GM19372 (cell line): ENCODE measurements at regions not wholly inside any gene's neighbourhood (a gene's known extent, or its start where the extent isn't known, plus 50 kb on each side); places are given as distances from the start of the nearest gene placed in this dataset.
"Not testable (repeated sequence)": the region's sequence is repeated elsewhere in the genome, so short reads cannot be mapped to it uniquely, and the experiment has no call there.

Source experiments
- ATAC-seq: cut with Tn5 transposase; IDR thresholded peaks from one replicate; pipeline ENCODE4 v1.9.1; 2021; ENCODE audit warnings: mild to moderate bottlenecking, low read depth, moderate library complexity; ENCODE audit not compliant: unreplicated experiment

DNA sequence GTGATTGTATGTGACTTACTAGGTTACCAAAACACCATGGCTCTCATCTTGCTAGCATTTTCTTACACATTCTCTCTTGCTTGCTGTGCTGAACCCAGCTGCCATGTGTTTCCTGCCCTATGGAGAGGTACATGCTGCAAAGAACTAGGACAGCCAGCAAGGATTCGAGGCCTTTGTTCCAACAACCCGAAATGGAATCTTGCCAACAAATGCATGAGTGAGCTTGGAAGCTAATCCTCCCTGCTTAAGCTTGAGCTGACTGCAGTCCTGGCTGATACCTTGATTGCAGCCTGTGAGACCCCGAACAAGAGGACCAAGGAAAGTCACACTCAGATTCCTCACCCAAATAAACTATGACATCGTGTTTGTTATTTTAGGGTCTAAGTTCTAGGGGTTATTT, 651.2 kb downstream of the SLITRK6 start:
- no peak for ATAC-seq

DNA sequence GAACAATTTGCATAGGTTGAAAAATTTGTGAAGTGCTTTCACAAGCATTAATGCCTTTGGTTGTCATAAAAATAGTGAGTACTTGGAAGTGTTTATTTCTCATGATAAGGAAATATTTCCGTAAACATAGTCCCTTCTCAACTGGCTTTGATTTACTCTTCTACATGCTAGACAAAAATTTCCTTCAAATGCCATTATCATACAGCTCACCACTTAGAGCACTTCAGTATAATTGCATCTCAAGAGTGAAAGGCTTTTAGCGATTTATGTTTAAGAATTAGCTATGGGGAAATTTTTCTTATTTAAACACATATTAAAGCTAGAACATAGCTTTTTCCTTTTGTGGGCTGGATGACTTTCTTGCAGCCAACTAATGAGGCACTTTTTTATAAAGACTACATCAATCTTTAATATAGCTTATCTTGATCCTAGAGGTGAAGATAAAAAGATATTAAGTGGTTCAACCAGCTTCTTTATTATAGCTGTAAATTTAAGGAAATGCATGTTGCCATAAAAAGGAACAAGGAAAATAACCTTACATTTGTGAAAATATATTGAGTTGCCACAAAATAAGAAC, 656.8 kb downstream of the SLITRK6 start:
- ATAC-seq, result no peak

DNA sequence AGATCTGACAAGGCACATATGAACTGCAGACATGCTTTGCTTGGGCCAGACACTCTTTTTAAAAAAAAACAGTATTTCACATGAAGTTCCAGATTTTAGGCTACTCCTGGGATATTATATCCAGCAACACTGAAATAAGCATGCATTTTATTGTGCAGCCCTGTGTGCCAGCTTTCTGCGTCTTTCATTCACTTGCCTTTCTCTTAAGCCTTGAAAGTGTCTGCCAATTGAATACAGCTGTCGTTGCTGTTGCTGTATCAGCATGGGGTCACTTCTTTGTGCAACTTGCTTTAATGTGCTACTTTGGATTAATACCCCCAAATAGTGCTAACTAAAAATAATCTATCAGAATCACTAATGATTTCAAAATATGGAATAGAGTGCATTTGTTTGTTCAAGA, 657.8 kb downstream of the SLITRK6 start:
- no peak for ATAC-seq

DNA sequence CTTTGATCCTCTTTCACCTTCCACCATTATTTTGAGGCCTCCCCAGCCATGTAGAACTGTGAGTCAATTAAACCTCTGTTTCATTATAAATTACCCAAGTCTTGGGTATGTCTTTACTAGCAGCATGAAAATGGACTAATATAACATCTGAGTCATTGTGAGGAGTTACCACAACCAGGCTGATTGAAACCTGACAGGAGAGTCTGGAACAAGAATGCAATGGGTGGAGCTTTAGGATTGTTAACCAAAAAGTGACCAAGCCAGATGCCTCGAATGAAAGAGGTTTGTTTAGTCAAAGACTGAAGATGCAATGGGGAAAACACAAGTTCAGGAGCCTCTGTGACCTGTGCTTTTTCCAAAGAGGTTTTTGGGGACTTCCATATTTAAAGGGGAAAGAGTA, 659.0 kb downstream of the SLITRK6 start:
- ATAC-seq, result no peak

DNA sequence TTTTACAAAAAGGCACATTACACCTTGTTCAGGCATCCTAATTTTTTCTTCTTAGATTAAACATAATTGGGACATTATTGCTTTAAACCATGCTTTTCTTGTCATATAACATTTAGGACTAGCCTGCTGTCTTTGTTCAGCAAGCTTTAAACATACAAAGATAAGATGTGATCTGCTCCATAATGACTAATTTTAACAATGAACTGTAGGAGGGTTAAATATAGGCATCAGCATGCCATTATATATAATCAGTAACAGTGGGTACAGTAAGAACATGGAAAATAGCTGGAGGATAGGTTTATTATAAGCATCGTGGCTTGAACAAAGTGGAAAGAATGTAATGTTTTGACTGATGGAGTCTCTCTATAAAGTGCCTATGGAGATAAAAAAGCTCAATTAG, 661.7 kb downstream of the SLITRK6 start:
- no peak for ATAC-seq

DNA sequence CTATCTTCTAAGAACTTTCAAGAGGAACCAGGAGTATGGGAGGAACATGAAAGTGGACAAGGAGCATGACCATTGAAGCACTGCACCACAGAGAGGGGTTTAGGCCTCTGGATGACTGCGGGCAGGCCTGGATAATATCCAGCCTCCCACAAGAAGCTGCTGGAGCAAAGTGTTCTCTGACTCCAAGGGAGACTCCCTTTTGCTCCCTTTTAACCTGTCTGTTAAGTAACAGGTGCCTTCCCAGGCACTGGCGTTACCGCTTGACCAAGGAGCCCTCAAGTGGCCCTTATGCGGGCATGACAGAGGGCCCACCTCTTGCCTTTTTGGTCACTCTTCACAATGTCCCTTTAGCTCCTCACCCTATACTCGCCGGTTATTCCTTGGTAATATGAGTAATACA, 666.2 kb downstream of the SLITRK6 start:
- ATAC-seq, result no peak

DNA sequence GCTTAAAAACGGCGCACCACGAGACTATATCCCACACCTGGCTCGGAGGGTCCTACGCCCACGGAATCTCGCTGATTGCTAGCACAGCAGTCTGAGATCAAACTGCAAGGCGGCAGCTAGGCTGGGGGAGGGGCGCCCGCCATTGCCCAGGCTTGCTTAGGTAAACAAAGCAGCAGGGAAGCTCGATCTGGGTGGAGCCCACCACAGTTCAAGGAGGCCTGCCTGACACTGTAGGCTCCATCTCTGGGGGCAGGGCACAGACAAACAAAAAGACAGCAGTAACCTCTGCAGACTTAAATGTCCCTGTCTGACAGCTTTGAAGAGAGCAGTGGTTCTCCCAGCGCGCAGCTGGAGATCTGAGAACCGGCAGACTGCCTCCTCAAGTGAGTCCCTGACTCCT, 675.7 kb downstream of the SLITRK6 start:
- not testable (repeated sequence) for ATAC-seq

DNA sequence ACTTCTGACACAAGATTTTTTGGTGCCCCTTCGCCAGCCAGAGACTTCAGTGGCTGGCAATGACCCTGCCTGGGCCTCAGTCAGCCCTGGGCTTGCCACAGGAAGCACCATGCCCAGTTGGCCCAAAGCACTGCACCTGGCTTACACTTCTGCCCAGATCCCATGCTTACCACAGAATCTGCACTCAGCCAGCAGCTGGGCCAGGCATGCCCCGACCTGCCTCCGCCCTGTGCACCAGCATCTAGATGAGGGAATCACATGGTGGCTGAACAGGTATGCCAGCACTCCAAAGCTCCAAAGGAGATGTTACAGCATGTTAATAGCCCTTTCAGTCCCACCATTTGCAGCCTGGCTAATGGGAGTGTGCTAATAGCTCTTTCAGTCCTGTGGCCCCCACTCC, 690.9 kb downstream of the SLITRK6 start:
- no peak for ATAC-seq

DNA sequence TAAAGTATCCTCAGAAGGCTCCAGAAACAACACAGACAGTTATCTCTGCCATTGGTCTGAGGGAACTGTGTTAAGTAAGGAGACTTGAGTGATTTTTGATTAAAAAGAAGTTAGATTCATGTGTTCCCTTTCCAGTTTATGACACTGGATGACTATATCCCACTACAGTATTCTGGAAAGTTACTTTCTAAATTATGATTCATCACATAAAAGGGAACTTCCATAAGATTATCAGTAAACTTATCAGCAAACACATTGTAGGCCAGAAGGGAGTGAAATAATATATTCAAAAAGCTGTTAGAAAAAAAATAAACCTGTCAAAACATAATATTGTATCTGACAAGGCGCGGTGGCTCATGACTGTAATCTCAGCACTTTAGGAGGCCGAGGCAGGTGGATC, 700.0 kb downstream of the SLITRK6 start:
- no peak for ATAC-seq

DNA sequence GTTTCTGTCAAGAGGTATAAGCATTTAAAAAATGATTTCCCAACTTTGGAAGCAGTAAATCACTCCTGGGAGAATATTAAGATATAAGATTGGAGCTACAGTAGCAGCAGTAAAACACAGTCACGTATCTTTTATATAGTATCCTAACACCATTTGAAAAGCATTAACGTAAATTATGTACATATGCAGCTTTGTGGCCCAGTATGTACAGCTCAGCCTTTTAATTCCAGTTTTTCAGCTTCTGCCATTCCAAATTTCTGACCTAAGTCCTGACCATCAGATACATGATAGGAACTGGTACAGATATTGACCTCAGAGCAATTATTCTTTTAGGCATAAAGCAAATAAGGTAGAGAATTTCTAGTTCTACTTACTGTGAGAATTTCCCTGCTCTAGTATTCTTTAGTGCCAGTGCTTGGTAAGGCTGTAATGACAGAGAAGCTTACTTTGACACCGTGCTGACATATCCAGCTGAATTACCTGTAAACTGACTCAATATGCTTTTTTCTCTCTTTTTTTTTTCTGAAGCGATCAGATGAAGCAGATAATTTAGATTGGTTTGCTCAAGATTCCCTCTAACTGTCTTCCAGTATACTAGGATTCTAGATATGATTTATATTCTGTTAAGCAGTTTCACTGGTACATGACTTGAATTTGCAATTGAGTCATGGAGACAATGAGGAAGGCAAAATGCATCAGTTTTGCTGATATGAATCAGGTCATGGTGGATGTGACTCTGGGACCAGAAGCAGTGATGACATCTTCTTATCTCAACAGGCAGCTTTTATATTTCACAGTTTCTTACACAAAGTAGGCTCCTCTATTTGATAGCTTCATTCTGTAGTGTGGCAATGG, 703.6 kb downstream of the SLITRK6 start:
- ATAC-seq, result no peak

DNA sequence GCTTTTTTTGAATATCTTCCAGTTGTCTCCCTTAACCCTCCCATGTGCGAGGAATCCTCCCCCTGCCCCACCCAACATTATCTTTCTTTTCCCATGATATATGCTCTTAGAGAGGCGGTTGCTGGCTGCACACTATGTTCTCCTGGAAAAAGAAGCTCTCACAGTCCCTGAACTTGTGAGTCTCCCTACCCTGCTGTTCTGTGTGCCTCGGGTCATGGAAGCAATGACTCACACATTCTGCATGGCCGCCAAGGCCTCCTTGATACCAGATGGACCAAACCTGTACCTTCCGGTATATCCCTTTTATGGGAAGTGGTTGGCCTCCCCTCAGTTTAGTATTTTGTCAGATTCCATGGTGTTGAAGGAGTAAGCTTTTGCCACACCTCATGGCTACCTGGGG, 705.4 kb downstream of the SLITRK6 start:
- no peak for ATAC-seq

DNA sequence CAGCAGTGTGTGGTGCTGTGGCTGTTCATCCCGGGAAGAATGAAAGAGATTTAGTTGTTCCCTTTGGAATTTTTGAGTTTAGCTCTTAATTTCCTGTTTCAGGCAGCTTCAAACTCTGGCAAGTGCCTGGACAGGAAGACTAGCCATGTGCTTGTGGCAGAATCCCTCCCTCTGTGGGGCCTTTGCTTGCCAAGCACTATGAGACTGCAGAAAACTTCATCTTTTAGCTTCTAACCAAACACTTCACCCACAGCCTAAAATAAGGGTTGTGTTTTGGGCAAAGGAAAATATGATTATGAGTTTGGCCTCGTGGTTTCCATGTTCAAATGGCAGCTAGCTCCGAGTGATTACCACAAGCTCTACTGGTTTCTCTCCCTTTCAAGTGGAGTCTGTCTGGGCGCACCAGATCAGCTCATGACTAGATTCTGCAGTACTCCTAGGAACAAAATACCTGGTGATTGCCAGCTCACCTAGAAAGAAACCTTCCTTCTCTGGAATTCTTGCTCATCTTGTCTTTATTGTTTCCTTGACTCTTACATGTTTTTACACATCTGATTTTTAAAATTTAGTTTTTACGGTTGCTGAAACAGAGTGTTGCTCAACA, 707.5 kb downstream of the SLITRK6 start:
- no peak for ATAC-seq

DNA sequence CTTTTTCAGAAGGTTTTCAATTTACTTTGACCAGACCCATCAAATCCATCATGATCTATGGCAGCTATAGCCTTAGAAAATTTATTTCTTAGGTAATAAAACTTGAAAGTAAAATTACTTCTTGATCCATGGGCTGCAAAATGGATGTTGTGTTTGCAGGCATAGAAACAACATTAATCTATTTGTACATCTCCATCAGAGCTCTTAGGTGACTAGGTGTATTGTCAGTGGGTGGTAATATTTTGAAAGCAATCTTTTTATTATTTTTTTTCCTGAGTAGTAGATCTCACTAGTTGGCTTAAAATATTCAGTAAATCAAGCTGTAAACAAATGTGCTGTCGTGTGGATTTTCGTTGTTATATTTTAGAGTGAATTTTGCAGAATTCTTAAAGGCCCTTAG, 710.0 kb downstream of the SLITRK6 start:
- ATAC-seq, result no peak

DNA sequence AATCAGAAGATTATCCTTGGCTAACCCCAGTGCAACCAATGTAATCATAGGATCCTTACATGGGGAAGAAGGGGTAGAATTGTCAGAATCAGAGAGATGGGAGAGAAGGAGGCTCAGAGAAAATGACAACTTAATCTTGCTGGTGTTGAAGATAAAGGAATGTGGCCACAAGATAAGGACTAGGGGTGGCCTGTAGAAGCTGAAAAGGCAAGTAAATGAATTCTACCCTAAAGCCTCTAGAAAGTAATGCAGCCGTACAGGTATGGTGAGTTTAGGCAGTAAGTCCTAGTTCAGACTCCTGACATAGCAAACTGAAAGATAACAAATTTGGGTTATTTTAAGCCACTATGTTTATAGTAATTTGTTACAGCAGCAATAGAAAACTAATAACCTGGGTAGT, 718.5 kb downstream of the SLITRK6 start:
- ATAC-seq, result no peak

DNA sequence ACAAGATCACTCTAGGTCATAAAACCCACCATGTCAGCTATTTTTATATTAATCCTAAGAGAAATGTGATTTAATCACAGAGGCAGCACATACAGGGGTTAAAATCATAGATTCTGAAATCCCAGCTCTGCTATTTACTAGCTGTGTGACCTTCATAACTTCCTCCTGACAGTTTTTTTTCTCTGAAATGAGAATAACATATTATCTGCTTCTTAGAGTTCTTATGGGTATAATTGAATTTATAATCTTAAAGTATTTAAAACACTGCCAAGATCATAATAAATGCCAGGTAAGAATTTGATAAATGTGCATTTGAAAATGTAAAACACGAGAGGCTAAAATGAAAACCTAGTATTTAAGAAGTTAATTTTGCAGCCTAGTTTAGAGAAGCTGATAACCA, 722.9 kb downstream of the SLITRK6 start:
- no peak for ATAC-seq

DNA sequence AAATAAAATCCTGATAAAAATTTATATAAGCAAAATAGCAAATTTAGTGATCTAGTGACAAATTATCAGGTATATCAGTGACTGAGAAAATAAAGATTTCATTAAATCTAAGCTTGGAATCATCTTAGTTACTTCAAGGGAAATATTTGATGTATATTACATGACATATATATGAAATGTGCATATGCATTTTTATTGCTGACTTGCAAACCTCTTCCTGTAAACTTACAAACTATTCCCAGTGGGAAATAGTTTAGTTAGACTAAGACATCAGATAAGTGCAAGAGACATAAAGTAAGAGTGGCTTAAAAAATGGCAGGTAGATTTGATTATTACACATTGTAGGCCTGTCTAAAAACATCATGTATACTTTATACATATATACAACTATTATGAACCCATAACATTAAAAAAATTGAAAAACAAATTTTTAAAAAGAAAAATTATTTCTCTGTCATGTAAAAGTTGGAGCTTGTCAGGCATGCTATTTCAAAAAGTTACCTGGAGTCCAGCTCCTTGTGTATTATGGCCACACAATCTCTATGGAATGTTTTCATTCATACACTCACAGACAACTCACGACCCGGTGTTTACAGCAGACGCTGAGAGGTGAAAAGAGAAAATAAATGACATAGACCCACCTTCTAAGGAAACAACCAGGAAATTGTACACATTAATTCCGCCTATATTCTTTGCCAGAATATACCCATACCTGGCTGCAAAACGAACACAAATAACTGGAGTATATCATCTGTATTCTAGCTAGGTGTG, 724.5 kb downstream of the SLITRK6 start:
- ATAC-seq, result no peak

DNA sequence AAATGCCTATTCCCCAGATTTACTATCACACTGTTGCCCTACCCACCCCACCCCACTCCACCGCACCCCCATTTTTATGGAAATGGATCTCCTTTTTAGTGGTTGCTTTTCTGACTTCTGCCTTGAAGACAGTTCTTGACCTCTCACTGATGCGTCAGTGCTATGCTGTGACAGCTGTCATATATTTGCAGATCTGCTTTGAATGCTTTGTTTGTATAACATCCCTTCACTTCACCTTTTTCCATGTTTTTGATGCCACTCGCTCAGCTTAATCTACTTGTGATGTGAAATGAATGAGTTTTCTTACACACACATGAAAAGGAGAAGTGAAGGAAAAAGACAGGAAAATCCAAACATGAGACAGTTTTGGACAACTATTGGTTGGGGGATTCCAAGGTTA, 731.0 kb downstream of the SLITRK6 start:
- no peak for ATAC-seq

DNA sequence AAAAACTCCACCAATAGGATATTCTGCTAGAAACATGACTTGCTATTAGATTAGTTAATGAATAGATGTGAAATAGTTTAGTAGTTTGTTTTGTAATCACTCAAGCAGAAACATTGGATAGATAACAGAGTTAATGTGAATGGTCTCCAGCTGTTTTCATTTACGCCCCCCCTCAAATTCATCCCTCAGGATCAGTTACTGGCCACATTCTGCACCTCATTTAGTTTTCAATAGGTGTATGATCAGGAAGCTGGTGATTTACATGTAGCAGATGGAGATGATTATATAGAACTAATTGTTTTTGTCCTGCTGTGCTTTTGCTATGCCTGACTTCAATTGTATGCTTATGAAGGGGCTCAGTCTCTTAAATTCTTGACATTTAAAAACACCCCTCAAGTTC, 759.0 kb downstream of the SLITRK6 start:
- no peak for ATAC-seq

DNA sequence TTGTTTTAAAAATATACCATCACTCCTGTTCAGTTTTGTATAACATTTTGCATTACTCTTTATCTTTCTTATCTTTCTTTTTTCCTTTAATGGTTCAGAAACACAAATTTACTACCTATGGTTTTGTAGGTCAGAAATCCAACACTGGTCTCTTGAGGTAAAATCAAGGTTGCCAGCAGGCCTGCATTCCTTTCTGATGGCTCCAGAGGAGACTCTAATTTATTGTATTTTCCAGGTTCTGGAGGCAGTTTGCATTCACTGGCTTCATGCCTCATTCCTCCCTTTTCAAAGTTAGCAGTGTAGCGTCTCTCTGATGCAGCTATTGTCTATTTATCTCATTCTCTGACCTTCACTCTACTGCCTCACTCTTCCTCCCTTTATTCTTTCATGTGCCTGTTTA, 767.4 kb downstream of the SLITRK6 start:
- no peak for ATAC-seq

DNA sequence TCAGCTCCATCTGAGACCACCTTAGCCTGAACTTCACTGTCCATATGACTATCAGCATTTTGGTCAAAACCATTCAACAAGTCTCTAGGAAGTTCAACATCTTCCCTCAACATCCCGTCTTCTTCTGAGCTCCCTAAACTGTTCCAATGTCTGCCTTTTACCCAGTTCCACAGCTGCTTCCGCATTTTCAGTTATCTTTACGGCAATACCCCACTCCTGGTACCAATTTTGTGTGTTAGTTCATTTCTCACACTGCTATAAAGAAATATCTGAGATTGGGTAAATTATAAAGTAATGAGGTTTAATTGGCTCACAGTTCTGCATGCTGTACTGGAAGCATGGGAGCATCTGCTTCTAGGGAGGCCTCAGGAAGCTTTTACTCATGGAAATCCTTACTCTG, 771.2 kb downstream of the SLITRK6 start:
- ATAC-seq, result no peak

DNA sequence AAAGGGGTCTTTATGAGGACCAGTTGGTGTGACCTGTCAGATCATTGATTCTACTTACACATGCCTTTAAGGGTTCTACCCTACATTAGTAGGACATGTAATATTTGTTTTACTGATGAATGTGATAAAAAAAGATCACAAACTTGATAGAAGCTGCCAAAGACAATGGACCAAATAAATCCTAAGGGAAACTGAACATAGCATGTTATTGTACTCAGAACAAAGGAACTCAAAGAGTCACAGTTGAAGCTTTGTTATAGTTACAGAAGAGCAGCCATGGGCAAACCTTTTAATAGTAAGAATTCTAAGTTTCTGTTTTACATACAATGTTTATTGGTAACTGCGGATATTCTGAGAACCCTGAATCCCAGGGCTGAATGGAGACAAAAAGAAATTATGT, 780.1 kb downstream of the SLITRK6 start:
- no peak for ATAC-seq
